A549 (cell line): ENCODE measurements at regions not wholly inside any gene's neighbourhood (a gene's known extent, or its start where the extent isn't known, plus 50 kb on each side); places are given as distances from the start of the nearest gene placed in this dataset.

Experiments
- EP300 ChIP-seq, 2 experiments: fragments of >200 bp; sonication (Bioruptor Twin); formaldehyde crosslinking; IDR thresholded peaks; 2 replicates in 1 of 2; 3 replicates in 1 of 2; pipeline ENCODE4 v1.6.1; 2016 to 2017
- FOSB ChIP-seq: fragments of 250-450 bp; sonication (Bioruptor Pico); IDR thresholded peaks from 2 replicates; pipeline ENCODE4 v1.5.0; 2020; ENCODE audit warnings: mild to moderate bottlenecking, moderate library complexity
- KDM1A ChIP-seq: fragments of 200-600 bp; sonication (generic); IDR thresholded peaks from 2 replicates; pipeline ENCODE4 v1.6.1; 2016; ENCODE audit warnings: low read depth, mild to moderate bottlenecking
- MAFK ChIP-seq: fragments of 450-650 bp; IDR thresholded peaks from 2 replicates; pipeline ENCODE4 v1.6.1; 2014; ENCODE audit not compliant: partially characterized antibody
- PHF8 ChIP-seq: fragments of 200-600 bp; sonication (generic); IDR thresholded peaks from 2 replicates; pipeline ENCODE4 v1.6.1; 2016; ENCODE audit warnings: low read depth, mild to moderate bottlenecking, antibody characterized with exemption, moderate library complexity, borderline replicate concordance
- POLR2A ChIP-seq: IDR thresholded peaks from 2 replicates; pipeline ENCODE4 v1.6.1; 2012; ENCODE audit warnings: mild to moderate bottlenecking, low read length
- RAD21 ChIP-seq, 2 experiments: fragments of >200 bp in 1 of 2; sonication (Bioruptor Twin) in 1 of 2; formaldehyde crosslinking in 1 of 2; IDR thresholded peaks in 1 of 2; conservative IDR thresholded peaks in 1 of 2; 2 replicates in 1 of 2; 3 replicates in 1 of 2; pipeline ENCODE4 v1.6.1; 2012 to 2018; ENCODE audit warnings: inconsistent platforms in 1 of 2
- RFX5 ChIP-seq: fragments of 450-650 bp; IDR thresholded peaks from 2 replicates; pipeline ENCODE4 v1.7.1; 2014; ENCODE audit warnings: antibody characterized with exemption, mild to moderate bottlenecking, moderate library complexity
- TP53 ChIP-seq: fragments of 250-450 bp; sonication (Bioruptor Pico); IDR thresholded peaks from 2 replicates; pipeline ENCODE4 v1.5.0; 2021; ENCODE audit warnings: mild to moderate bottlenecking, moderate library complexity
- ZSCAN20 ChIP-seq: fragments of 250-450 bp; sonication (Bioruptor Pico); IDR thresholded peaks from 2 replicates; pipeline ENCODE4 v1.8.0; 2022; ENCODE audit warnings: mild to moderate bottlenecking, moderate library complexity
- TF ChIP-seq, protein P1 (sequence below): fragments of >200 bp; sonication (Bioruptor Twin); formaldehyde crosslinking; IDR thresholded peaks from 3 replicates; pipeline ENCODE4 v1.5.1; 2016
- TF ChIP-seq, protein P2 (sequence below): IDR thresholded peaks from 2 replicates; pipeline ENCODE4 v1.6.1; 2012
- TF ChIP-seq, protein P3 (sequence below): fragments of 250-450 bp; sonication (Bioruptor Pico); IDR thresholded peaks from 2 replicates; pipeline ENCODE4 v1.5.0; 2021; ENCODE audit warnings: mild to moderate bottlenecking, moderate library complexity, borderline replicate concordance

DNA sequence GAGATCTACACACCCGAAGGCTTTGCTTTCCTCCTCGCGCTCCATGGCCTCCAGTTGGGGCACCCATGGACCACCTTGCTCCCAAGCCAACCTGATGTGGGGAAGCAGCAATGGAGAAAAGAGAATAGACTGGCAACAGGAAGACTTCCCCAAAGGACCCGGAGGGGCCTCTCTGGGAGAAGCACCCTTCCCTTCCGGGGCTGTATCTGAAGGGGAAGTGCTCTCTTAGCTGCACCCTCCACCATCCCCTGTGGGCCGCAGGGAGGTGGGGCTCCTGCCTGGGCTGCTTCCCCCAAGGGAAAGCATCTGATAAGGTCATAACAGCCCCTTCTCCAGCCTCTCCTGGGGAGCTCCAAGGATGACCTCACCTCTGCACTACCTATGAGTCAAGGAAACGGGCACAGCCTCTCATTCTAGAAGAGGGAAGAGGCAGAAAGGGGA, 100.2 kb downstream of the RIPK4 start:
- no peak for TF ChIP-seq RFX5
- TF ChIP-seq, protein P1, sequence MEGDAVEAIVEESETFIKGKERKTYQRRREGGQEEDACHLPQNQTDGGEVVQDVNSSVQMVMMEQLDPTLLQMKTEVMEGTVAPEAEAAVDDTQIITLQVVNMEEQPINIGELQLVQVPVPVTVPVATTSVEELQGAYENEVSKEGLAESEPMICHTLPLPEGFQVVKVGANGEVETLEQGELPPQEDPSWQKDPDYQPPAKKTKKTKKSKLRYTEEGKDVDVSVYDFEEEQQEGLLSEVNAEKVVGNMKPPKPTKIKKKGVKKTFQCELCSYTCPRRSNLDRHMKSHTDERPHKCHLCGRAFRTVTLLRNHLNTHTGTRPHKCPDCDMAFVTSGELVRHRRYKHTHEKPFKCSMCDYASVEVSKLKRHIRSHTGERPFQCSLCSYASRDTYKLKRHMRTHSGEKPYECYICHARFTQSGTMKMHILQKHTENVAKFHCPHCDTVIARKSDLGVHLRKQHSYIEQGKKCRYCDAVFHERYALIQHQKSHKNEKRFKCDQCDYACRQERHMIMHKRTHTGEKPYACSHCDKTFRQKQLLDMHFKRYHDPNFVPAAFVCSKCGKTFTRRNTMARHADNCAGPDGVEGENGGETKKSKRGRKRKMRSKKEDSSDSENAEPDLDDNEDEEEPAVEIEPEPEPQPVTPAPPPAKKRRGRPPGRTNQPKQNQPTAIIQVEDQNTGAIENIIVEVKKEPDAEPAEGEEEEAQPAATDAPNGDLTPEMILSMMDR = no peak
- TF ChIP-seq, protein P2, sequence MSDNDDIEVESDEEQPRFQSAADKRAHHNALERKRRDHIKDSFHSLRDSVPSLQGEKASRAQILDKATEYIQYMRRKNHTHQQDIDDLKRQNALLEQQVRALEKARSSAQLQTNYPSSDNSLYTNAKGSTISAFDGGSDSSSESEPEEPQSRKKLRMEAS = no peak
- TF ChIP-seq POLR2A = no peak
- no peak for TF ChIP-seq PHF8
- TF ChIP-seq TP53 = no peak
- TF ChIP-seq ZSCAN20 = no peak
- TF ChIP-seq, protein P3, sequence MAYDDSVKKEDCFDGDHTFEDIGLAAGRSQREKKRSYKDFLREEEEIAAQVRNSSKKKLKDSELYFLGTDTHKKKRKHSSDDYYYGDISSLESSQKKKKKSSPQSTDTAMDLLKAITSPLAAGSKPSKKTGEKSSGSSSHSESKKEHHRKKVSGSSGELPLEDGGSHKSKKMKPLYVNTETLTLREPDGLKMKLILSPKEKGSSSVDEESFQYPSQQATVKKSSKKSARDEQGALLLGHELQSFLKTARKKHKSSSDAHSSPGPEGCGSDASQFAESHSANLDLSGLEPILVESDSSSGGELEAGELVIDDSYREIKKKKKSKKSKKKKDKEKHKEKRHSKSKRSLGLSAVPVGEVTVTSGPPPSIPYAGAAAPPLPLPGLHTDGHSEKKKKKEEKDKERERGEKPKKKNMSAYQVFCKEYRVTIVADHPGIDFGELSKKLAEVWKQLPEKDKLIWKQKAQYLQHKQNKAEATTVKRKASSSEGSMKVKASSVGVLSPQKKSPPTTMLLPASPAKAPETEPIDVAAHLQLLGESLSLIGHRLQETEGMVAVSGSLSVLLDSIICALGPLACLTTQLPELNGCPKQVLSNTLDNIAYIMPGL (CRISPR knock-in tag) = no peak
- no peak for TF ChIP-seq MAFK
- TF ChIP-seq EP300 (IDR thresholded peaks at IDR 0.05) = no peak
- TF ChIP-seq KDM1A = no peak
- no peak for TF ChIP-seq FOSB
- no peak for TF ChIP-seq RAD21 (conservative IDR thresholded peaks at IDR 0.05 in 1 of 2, IDR thresholded peaks at IDR 0.05 in 1 of 2)
